NCI-H82 (cell line): ENCODE measurements at regions not wholly inside any gene's neighbourhood (a gene's known extent, or its start where the extent isn't known, plus 50 kb on each side); places are given as distances from the start of the nearest gene placed in this dataset.

ENCODE experiments used
- DNase-seq: peaks from one replicate; lab custom pipeline; 2025; lab: John Stamatoyannopoulos, UW

DNA sequence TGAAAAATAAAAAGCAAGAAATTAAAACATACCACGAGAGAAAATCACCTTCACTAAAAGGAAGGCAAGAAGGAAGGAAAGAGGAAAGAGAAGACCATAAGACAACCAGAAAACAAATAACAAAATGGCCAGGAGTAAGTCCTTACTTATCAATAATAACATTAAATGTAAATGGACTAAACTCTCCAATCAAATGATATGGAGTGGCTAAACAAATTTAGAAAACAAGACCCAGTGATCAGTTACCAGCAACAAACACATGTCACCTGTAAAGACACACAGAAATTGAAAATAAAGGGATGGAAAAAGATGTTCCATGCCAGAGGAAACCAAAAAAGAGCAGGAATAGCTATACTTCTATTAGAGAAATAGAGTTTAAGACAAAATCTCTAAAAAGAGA lies 85.0 kb upstream of the SLC38A4 start:
- no peak for DNase-seq

DNA sequence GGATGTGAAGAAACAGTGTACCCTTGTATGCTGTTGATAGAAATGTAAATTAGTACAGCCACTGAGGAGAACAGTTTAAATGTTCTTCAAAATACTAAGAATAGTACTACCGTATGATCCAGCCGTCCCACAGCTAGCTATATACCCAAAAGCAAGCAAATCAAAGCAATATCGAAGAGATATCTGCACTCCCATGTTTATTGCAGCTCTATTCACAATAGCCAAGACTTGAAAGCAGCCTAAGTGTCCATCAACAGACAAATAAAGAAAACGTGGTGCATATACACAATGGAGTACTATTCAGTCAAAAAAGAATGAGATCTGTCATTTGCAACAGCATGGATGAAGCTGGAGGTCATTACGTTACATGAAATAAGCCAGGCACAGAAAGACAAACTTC lies 88.5 kb upstream of the SLC38A4 start:
- no peak for DNase-seq

DNA sequence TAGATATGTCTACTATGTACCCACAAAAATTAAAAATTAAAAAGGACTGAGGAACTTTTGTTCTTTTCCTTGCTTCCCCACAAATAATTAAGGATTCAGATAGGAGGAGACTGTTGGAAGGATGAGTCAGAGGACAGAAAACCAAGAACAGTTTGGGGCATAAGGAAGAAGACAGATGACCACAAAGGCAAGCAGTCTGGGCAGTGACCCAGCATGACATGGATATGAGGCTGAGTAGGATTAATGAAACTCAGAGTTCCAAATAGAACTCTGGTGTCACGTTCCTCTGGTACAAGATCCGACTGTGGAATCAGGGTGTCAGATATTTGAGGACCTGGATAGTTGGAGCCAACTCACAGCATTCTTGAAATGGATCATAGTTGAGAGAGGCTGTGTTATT lies 89.3 kb upstream of the SLC38A4 start:
- no peak for DNase-seq

DNA sequence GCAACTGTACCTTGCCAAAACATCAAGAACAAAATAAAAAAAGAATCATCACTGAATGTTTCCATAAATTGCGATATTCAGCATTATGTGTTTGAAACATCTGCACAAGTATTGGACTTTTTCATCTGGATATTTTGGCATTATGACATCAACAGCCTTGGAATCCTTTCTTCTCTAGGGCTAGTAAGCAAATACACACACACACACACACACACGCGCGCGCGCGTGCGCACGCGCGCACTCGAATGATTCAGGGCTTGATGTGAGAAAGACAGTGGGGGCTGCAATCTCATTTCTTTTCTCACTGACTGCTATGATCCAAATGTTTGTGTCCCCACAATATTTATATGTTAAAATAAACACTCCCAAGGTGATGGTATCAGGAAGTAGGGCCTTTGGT lies 90.0 kb upstream of the SLC38A4 start:
- no peak for DNase-seq

DNA sequence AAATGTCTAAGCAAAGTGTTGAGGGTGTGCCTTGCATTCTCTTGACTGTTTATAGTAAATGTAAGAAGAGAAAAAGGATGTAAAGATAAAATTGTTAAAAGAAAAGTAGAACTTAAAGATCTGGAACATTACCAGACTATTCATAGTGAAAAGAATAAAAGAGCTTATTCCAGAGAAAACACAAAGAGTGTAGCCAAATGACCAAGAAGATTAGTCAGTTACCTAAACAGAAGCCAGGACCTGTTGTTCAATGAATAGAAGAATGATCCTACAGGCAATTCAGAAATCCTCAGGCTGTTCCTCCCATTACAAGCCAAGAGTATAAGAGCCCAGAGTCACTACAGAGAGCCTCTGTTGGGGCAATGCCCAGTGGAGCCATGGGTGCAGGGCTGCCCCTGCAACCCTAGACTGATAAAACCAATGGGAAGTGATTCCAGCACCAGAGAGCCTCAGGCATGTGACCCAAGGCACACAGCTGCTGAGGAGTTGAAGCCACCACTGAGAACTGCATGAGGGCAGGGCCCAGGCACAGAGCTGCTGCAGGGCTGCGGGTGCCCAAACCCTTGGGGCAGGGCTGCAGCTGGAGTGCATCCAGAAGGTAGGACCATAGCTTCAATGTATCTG lies 91.1 kb upstream of the SLC38A4 start:
- no peak for DNase-seq

DNA sequence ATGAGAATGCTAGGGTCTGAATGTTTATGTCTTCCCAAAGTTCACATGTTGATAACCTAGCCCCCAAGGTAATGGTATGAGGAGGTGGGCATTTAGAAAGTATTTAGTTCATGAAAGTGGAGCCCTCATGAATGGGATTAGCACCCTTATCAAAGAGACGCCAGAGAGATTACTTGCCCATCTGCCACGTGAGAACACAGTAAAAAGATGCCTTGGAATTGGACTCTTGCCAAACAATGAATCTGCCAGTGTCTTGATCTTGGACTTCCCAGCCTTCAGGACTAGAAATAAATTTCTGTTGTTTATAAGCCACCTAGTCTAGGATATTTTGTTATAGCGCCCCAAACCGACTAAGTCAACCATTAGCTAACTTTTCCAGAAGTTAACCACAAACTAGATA lies 92.0 kb upstream of the SLC38A4 start:
- peak; percentile 91 for DNase-seq

DNA sequence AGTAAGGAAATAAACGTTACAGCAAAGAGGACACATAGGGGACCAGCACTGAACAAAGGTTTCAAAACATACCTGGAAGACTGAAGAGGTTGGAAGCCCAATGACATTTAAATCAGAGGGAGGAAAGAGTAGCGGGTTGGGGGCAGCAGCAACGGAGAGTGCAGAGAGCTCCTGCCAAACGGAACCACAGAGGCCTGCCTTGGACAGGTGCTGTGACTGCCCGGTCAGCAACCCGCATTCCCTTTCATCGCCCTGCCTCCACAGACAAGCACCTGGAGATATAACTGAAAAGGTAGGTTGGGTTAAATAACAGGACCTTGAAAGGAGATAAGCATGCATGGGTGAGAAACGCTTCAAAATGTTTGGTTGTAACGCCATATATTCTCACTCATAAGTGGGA lies 92.8 kb upstream of the SLC38A4 start:
- DNase-seq, result no peak

DNA sequence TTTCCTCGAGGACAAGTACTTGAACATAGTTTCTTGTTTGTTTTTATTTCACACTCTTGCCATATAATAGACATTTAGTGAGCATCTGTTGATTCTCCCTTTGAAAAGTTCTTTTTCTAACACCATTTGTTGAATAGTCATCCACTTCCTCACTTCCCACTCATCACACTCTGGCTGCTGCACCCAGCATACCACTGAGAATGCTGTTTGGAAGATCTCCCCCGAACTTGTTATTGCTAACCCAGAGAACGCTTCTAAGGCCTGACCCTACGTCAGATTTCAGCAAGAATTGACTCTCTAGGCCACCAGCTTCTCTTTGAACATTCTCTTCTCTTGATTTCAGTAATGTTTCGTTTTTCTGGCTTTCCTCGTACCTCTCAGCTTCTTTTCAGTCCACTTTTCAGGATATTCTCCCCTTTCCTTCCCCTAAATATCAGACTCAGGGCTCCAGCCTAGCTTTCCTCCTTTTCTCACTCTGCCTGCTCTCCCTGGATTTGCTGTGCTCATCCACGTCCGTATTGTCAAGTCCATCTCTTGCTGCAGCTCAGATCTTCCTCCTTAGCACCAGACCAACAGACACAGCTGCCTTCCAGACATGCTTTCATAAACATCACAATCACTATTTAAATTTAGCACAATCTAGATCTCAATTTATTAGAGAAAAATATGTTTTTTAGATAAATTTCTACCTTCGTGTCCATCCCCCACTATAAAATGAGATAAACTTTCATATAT lies 94.0 kb upstream of the SLC38A4 start:
- no peak for DNase-seq

DNA sequence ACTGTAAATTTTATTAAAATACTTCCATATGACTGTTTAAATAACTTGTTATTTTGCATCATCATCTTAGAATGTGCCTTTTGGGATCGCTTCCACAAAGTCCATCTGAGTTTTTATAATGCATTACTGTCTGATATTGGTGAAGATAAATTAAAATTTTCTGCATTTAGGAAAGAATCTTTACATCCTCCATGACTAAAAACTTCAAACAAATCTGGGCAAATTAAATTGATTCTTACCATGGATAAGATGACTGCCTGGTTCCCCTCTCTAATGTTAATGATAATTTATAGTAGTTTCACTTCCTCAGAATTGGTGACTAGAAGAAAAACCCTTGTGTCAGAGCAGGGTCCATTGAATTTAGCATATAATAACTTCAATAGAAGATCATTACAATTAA lies 94.7 kb upstream of the SLC38A4 start:
- DNase-seq, result no peak

DNA sequence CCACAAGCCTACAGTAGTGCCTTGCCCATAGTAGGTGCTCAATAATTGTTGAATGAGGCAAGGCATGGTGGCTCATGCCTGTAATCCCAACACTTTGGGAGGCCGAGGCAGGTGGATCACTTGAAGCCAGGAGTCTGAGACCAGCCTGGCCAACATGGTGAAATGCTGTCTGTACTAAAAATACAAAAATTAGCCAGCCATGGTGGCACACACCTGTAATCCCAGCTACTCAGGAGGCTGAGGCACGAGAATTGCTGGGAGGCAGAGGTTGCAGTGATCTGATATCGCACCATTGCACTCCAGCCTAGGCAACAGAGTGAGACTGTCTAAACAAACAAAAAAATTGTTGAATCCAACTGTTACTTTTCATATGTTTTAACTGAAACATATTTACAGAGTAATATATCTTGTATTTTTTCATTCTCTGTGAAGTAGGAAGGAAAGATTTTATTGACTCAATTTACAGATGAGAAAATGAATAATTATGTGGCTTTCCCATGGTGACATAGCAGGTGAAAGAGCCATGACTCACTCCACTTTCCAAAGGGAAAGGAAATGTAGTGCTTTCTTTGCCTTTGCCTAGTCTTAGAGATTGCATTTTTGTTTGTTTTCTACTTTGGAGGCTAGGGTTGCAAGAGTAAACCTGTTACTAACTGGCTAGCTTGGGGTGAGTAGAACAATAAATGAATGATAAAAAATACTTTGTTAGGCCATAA lies 95.4 kb upstream of the SLC38A4 start:
- no peak for DNase-seq

DNA sequence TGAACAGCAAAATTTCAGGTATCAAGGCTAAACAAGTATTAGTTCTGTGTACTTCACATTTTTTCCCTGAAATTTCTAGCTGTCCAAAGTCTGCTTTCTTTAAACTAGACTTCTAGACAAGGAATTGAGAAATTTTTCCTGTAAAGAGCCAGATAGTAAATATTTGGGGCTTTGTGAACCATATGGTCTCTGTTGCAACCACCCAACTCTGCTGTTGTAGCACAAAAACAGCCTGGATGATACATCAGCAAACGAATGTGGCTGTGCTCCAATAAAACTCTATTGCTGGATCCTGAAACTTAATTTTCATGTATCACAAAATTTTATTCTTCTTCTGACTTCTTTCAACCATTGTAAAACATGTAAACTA lies 96.0 kb upstream of the SLC38A4 start:
- DNase-seq, result no peak

DNA sequence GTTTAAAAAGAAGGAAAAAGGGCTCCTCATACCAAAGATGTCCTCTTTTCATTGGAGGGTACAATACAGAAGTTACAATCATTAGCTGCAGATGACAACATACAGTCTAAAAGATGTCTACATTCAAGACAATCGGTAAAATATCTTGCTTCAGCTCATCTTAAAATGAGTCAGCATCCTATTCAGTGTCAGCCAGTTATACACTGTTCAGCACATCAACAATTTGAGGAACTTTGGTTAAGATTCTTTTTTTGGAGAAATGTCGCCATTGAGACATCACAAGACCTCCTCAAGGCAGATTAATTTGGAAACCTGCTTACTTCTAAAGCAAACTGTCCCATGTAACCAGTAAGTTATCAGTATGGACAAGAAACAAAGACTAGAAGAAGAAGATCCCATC lies 100.7 kb upstream of the SLC38A4 start:
- DNase-seq, result no peak

DNA sequence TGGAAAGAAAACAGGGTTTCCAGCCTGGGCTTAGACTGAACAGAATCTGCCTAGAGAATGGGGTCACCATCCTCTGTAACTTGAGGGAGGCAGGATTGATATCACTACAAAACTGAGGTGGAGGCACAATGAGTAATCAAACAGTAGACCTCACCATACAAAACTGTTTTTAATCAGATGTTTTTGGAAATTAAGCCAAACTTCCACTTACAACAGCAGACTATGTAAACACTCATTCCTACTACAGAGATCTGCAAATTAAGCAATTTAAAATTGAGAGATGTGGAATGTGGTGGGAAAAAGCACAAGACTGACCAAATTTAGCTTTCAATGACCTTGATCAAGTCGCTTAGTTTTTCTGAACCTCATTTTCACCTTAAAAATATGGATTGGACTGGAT lies 104.3 kb upstream of the SLC38A4 start:
- DNase-seq, result no peak

DNA sequence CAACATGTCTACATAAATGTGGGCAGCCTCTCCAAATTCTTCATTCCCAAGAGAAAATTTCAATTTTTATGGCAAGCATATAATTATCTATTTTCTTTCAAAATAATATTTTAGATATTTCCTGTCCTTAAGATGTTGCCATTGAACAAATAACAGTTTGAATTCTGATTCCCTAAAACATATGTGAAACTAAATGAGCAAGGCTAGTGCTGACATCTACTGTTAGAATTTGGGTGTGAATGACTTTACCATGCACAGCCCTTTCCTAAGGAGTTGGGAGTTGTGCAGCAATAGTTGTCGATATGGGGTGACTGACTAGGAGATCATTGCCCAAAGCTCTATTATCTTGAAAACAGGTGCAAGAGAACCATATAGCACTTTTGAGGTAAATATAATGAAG lies 108.2 kb upstream of the SLC38A4 start:
- DNase-seq, result peak; percentile 68

DNA sequence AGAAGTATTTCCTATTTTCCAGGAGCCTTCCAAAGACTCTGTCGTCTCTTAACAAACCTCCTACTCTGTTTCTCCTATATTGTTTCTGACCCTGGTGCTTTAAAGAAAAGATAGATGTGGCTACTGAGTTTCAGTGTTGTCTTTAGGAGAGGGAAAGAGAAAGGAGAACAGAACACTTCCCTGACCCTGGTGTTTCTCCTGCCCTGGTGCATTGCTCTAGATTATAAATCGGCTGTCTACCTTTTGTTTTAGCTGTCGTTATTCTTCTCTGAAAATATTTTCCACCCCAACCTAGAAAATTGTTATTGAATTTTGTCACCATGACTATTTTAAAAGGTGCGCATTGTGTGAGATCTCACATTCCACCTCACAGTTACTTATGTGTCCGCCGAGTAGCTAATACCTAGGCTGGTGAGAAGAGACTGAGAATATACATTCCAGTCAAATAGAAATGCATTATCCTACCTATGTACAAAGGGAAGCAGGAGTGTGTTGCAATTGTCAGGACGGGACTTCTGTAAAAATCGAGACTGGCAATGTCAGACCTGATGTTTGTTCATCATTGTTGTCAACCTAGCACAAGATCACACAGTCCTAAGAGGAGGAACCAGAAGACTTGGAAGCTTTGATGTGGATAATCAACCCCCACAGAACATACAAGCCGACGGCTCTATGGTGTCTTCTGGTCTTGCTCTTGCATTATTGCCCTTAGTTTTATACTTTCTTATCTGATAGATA lies 108.7 kb upstream of the SLC38A4 start:
- DNase-seq, result no peak

DNA sequence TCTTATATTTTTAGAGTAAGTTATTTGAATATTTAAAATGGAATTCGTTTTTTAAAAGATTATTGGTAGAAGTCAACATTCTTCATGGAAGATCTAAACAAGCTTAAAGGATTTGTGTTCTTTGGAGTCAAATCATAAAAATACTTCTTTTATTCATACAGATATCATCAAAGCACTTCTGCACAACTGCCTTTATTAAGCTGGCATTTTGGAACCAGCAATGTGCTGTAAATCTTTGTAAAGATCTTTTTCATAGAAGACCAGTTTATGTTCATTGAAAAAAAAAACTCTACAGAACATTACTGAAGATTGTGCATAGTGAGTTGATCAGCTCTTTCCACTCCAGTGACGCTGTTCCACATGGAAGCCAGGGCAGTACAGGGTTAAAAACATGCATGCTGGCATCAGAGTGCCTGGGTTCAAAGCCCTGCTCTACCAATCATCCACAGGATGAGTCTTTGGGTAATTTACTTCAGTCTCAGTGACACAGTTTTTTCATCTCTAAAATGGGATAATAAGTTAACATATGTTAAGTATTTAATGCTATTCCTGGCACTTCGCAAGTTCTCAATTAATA lies 109.6 kb upstream of the SLC38A4 start:
- DNase-seq, result no peak

DNA sequence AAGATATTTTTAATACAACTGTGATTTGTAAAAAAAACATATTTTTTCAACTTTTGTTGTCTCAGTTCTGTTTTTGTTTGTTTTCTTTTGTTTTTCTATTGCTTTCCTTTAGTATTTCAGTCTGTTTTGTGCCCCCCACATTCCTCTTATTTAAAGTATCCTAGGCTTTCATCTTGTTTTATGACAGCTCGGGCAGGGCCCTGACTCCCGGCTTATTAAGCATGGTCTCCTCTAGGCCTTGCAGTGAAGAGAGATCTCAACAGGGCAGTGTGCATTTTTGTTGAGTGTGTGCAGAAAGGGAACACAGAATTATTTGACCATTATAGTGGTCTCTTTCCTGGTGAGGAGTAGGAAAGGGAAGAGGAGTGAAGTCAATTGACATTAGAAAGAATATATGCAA lies 110.2 kb upstream of the SLC38A4 start:
- DNase-seq, result no peak

DNA sequence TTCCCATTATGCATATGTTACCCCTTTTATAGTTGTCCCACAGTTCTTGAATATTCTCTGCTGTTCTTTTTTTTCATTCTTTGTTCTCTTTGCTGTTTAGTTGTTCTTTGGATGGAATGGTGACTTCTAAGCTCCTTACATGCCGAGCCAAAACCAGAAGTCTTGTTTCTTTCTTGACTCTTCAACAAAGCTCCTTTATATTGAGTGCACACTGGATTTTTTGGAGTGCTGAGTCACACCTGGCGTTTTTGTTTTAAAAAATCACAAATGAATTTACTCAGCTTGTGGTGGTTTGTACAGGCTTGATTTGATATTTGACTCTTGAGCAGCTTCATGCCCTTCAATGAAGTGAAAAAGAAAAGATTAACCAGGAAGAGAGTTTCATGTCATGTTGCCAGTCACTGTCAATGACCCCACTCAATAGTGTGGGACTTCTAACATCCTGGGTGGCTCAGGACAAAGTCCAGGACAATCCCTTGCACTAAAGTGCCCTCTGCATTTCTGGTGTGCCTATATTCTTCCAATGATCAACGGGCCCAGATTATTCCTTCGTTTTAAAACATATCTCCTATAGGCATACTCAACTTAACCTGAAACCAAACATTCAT lies 112.4 kb upstream of the SLC38A4 start:
- no peak for DNase-seq

DNA sequence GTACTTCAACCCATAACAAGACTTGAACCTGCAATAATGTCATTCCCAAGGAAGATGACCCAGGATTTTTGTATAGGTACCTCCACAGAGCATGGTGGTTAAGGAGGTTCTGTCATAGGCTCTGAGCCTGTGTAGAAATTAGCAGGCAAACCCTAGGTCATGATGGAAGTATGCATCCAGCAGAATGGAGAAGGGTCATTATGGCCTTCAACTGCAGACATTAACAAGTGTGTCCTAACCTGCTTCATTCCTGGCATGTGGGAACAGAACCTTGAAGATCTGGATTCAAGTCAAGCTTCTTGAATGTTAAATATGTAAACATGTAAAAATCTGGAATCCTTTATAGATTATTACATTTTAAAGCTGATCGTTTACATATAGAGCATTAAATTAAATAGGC lies 116.2 kb upstream of the SLC38A4 start:
- no peak for DNase-seq

DNA sequence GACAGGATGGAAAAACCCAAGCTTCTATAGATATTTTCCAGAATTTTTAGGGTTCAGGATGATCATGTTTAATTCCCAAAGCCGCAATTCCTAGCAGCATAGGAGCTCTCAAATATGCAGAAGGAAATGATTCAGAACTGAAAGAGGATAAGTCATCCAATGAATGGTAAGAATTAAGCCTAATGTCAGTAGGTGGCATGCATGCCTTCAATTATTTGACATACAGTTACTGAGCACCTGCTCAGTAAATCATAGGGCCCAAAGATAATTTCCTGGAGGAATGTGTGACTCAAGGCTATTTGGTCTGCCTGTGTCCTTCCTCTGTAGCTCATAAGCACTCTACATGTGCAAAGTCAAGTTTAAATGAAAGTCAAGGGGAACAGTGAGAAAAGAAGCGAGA lies 116.8 kb upstream of the SLC38A4 start:
- no peak for DNase-seq

DNA sequence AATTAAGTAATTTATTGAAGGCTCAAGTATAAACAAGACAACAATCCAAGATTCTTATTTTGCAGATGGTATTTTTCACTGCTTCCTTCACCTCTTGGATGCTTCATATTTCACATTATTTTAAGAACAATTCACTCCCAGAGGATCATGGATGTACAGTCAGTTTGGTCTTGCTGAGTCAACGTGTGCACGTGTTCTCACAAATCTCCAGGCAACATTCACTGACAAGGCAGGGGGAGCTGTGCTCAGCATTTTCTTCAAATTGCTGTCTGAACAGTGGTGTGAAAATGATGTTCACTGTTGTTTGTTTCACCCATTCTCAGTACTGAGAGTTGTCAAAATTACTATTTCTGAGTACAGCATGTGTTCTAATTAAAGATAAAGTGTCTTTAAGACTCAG lies 118.3 kb upstream of the SLC38A4 start:
- DNase-seq, result peak; percentile 26

DNA sequence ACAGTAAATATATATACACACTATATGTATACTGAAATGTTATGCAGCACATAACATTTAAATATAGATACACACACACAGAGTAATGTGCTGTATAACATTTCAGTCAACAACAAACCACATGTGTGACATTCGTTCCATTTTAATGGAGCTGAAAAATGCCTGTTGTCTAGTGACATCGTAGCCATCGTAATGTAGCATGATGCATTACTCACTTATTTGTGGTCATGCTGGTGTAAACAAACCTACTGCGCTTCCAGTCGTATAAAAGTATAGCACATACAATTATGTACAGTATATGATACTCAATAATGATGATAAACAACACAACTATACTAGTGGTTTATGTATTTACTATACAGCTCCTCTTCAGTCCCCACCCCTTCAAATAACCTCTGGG lies 119.0 kb upstream of the SLC38A4 start:
- no peak for DNase-seq
